H1 (cell line): ENCODE measurements at regions not wholly inside any gene's neighbourhood (a gene's known extent, or its start where the extent isn't known, plus 50 kb on each side); places are given as distances from the start of the nearest gene placed in this dataset.
"Not testable (repeated sequence)": the region's sequence is repeated elsewhere in the genome, so short reads cannot be mapped to it uniquely, and the experiment has no call there.

Experiments used
- CTCF ChIA-PET: fragments of 300-600 bp; sonication (Branson Sonifier 250); formaldehyde crosslinking; loops from one replicate; lab custom pipeline; 2021; ENCODE audit not compliant: partially characterized antibody; lab: Charles Lee
- POLR2A ChIA-PET: fragments of 300-600 bp; sonication (Branson Sonifier 250); formaldehyde crosslinking; loops from one replicate; lab custom pipeline; 2021; ENCODE audit warnings: inconsistent platforms; ENCODE audit not compliant: partially characterized antibody; lab: Charles Lee
- DNase-seq, 2 experiments: peaks; one replicate each; pipeline versions ENCODE4 v3.0.0 to v3.0.0-alpha.2; 2010 to 2022; ENCODE audit warnings: low spot score in 2 of 2, low read depth in 1 of 2, mixed read lengths in 1 of 2
- FAIRE-seq: peaks from 2 replicates; lab custom pipeline; 2011; peaks lifted over from hg19 to GRCh38; lab: Jason Lieb, UNC
- H2AFZ ChIP-seq: 2 replicates; pipeline ENCODE4 v1.8.1; 2012; ENCODE audit warnings: low read length, inconsistent platforms
- H2AK5ac ChIP-seq: 2 replicates; pipeline ENCODE4 v1.6.1; 2013; ENCODE audit warnings: low read depth, low read length
- H2BK120ac ChIP-seq: replicated peaks from 2 replicates; pipeline ENCODE3; 2013; ENCODE audit warnings: low read depth, low read length, inconsistent platforms
- H2BK12ac ChIP-seq: 2 replicates; pipeline ENCODE4 v1.6.1; 2013; ENCODE audit warnings: low read depth, low read length
- H2BK15ac ChIP-seq: 2 replicates; pipeline ENCODE4 v1.6.1; 2013; ENCODE audit warnings: low read length
- H2BK20ac ChIP-seq: 2 replicates; pipeline ENCODE4 v1.6.1; 2013; ENCODE audit warnings: low read length
- H2BK5ac ChIP-seq: 2 replicates; pipeline ENCODE4 v1.6.1; 2013; ENCODE audit warnings: low read depth, low read length
- H3K14ac ChIP-seq: 2 replicates; pipeline ENCODE4 v1.6.1; 2013; ENCODE audit warnings: inconsistent platforms; ENCODE audit not compliant: insufficient read length
- H3K18ac ChIP-seq: 2 replicates; pipeline ENCODE4 v1.6.1; 2013; ENCODE audit warnings: low read length; ENCODE audit errors: extremely low read depth
- H3K23ac ChIP-seq: 2 replicates; pipeline ENCODE4 v1.6.1; 2013; ENCODE audit warnings: inconsistent platforms; ENCODE audit not compliant: insufficient read length
- H3K23me2 ChIP-seq: 2 replicates; pipeline ENCODE4 v1.6.1; 2013; ENCODE audit warnings: low read depth, low read length
- H3K27ac ChIP-seq: 2 replicates; pipeline ENCODE4 v1.6.1; 2011; ENCODE audit warnings: low read depth, low read length, inconsistent platforms
- H3K27me3 ChIP-seq, 4 experiments: replicated peaks in 1 of 4; 1 replicate in 1 of 4; 2 replicates in 3 of 4; pipeline versions ENCODE4 v1.6.1 to v1.8.1; 2011 to 2013; ENCODE audit warnings: low read length in 3 of 4, mild to moderate bottlenecking in 3 of 4, inconsistent platforms in 2 of 4, mixed read lengths in 2 of 4, moderate library complexity in 1 of 4; ENCODE audit not compliant: control insufficient read depth in 3 of 4, insufficient read depth in 3 of 4; ENCODE audit errors: extremely low read depth in 1 of 4
- H3K36me3 ChIP-seq, 4 experiments: 2 replicates each; pipeline versions ENCODE4 v1.6.1 to v1.8.1; 2011 to 2013; ENCODE audit warnings: mild to moderate bottlenecking in 4 of 4, low read length in 3 of 4, moderate library complexity in 2 of 4, control low read depth in 1 of 4, inconsistent platforms in 1 of 4; ENCODE audit not compliant: insufficient read depth in 4 of 4, control insufficient read depth in 2 of 4
- H3K4ac ChIP-seq: replicated peaks from 2 replicates; pipeline ENCODE3; 2013; ENCODE audit warnings: low read length, low read depth, mixed read lengths, inconsistent platforms; ENCODE audit not compliant: insufficient read length
- H3K4me1 ChIP-seq, 4 experiments: replicated peaks in 1 of 4; 1 replicate in 1 of 4; 2 replicates in 3 of 4; pipeline versions ENCODE4 v1.6.1 to v1.8.1; 2011 to 2013; ENCODE audit warnings: low read length in 3 of 4, inconsistent platforms in 2 of 4, mixed read lengths in 1 of 4; ENCODE audit not compliant: insufficient read depth in 4 of 4, control insufficient read depth in 3 of 4
- H3K4me2 ChIP-seq, 2 experiments: 2 replicates each; pipeline versions ENCODE4 v1.6.1 to v1.8.1; 2011 to 2013; ENCODE audit warnings: low read depth in 2 of 2, low read length in 2 of 2, control low read depth in 1 of 2, inconsistent platforms in 1 of 2, mild to moderate bottlenecking in 1 of 2; ENCODE audit not compliant: insufficient read depth in 1 of 2
- H3K4me3 ChIP-seq, 4 experiments: fragments of 200-600, 300-600 bp in 1 of 4; sonication (generic), shearing (Covaris generic), sonication (Bioruptor Twin) in 1 of 4; 2 replicates each; pipeline versions ENCODE4 v1.5.1 to v1.8.1; 2011 to 2016; ENCODE audit warnings: low read length in 4 of 4, low read depth in 3 of 4, control low read depth in 2 of 4, inconsistent platforms in 2 of 4, mild to moderate bottlenecking in 2 of 4, mixed read lengths in 1 of 4, moderate library complexity in 1 of 4; ENCODE audit not compliant: insufficient read depth in 2 of 4; ENCODE audit errors: extremely low read depth in 1 of 4
- H3K56ac ChIP-seq: replicated peaks from 2 replicates; pipeline ENCODE3; 2013; ENCODE audit warnings: low read depth, mild to moderate bottlenecking, mixed read lengths, low read length, inconsistent platforms; ENCODE audit not compliant: insufficient read length
- H3K79me1 ChIP-seq: 2 replicates; pipeline ENCODE4 v1.6.1; 2013; ENCODE audit warnings: low read depth, low read length, control low read depth
- H3K79me2 ChIP-seq, 2 experiments: 2 replicates each; pipeline versions ENCODE4 v1.6.1 to v1.8.1; 2012 to 2013; ENCODE audit warnings: low read length in 2 of 2, mild to moderate bottlenecking in 2 of 2, inconsistent platforms in 1 of 2; ENCODE audit not compliant: insufficient read depth in 2 of 2, control insufficient read depth in 1 of 2
- H3K9ac ChIP-seq, 4 experiments: replicated peaks in 1 of 4; 1 replicate in 1 of 4; 2 replicates in 3 of 4; pipeline versions ENCODE4 v1.6.1 to v1.8.1; 2011 to 2013; ENCODE audit warnings: low read depth in 3 of 4, low read length in 3 of 4, control low read depth in 2 of 4, mild to moderate bottlenecking in 2 of 4, moderate library complexity in 2 of 4, inconsistent platforms in 1 of 4; ENCODE audit errors: extremely low read depth in 1 of 4
- H3K9me3 ChIP-seq, 2 experiments: 2 replicates each; pipeline versions ENCODE4 v1.6.1 to v1.8.1; 2012 to 2013; ENCODE audit warnings: mild to moderate bottlenecking in 2 of 2, moderate library complexity in 2 of 2, control low read depth in 1 of 2, inconsistent platforms in 1 of 2, low read depth in 1 of 2, low read length in 1 of 2, mixed read lengths in 1 of 2; ENCODE audit not compliant: insufficient read depth in 2 of 2
- H4K20me1 ChIP-seq, 2 experiments: replicated peaks in 1 of 2; 2 replicates each; pipeline versions ENCODE3 to v1.8.1; 2011 to 2013; ENCODE audit warnings: inconsistent platforms in 2 of 2, low read length in 2 of 2, mild to moderate bottlenecking in 1 of 2; ENCODE audit not compliant: insufficient read depth in 2 of 2, control insufficient read depth in 1 of 2
- H4K5ac ChIP-seq: 2 replicates; pipeline ENCODE4 v1.6.1; 2013; ENCODE audit warnings: low read length, low read depth, mixed read lengths, inconsistent platforms; ENCODE audit not compliant: insufficient read length
- H4K8ac ChIP-seq: 2 replicates; pipeline ENCODE4 v1.8.0; 2013; ENCODE audit warnings: mild to moderate bottlenecking, moderate library complexity, low read length, inconsistent platforms; ENCODE audit not compliant: insufficient read depth; ENCODE audit errors: extremely low read depth
- H4K91ac ChIP-seq: replicated peaks from 2 replicates; pipeline ENCODE3; 2013; ENCODE audit warnings: low read length, mixed read lengths, inconsistent platforms; ENCODE audit not compliant: insufficient read length
- WGBS, 2 experiments: shearing (Covaris generic) in 1 of 2; methylation state at CpG; one replicate each; pipeline versions ENCODE4 v1.1.6 to v1.1.7; 2013 to 2015; ENCODE audit warnings: low lambda C conversion rate in 2 of 2, mixed read lengths in 2 of 2, inconsistent platforms in 1 of 2, low coverage in 1 of 2, missing lambda C conversion rate in 1 of 2; ENCODE audit not compliant: insufficient replicate concordance in 2 of 2, insufficient coverage in 1 of 2, insufficient read length in 1 of 2; ENCODE audit errors: extremely low coverage in 1 of 2, missing lambda C conversion rate in 1 of 2; 5-methylcytosine and 5-hydroxymethylcytosine counted together

GRCh38 chr7:118449030-118449429 is 224.5 kb downstream of the ANKRD7 start:
- H2BK12ac ChIP-seq, CTCF ChIA-PET, H3K23me2 ChIP-seq, H3K9me3 ChIP-seq, H4K5ac ChIP-seq, H3K14ac ChIP-seq, H3K4ac ChIP-seq, H3K56ac ChIP-seq, H3K36me3 ChIP-seq, H4K20me1 ChIP-seq, POLR2A ChIA-PET, H4K91ac ChIP-seq, H3K9ac ChIP-seq, H3K4me3 ChIP-seq, FAIRE-seq, H2BK120ac ChIP-seq, H3K27ac ChIP-seq, H3K79me1 ChIP-seq, H3K4me1 ChIP-seq, DNase-seq, H2AFZ ChIP-seq, H2BK15ac ChIP-seq, H3K79me2 ChIP-seq, H3K23ac ChIP-seq, H3K18ac ChIP-seq, H2AK5ac ChIP-seq, H4K8ac ChIP-seq, H2BK20ac ChIP-seq, H2BK5ac ChIP-seq, H3K27me3 ChIP-seq, H3K4me2 ChIP-seq: not testable (repeated sequence)
- WGBS, 2 experiments = 92% methylated on average over 1 of the region's 1 CpG; no CpG with 5 or more reads in 1 of the 2 experiments
